Breast epithelium (tissue), 4 donors: ENCODE measurements at regions not wholly inside any gene's neighbourhood (a gene's known extent, or its start where the extent isn't known, plus 50 kb on each side); places are given as distances from the start of the nearest gene placed in this dataset.

Experiments used
- DNase-seq, 2 donors: peaks; one replicate each; pipeline ENCODE4 v3.0.0-alpha.2; 2019; ENCODE audit warnings: low spot score in 2 of 2
- H3K27ac ChIP-seq, 2 donors: fragments of 200-600 bp; sonication (generic) in 1 of 2; one replicate each; pipeline ENCODE4 v1.5.1; 2016 to 2019; ENCODE audit warnings: mild to moderate bottlenecking in 1 of 2
- H3K27me3 ChIP-seq, 2 donors: fragments of 200-600 bp; sonication (generic) in 1 of 2; one replicate each; pipeline versions ENCODE4 v1.5.1 to v1.6.0; 2017 to 2019; ENCODE audit warnings: control low read depth in 1 of 2, mild to moderate bottlenecking in 1 of 2
- H3K36me3 ChIP-seq: fragments of 200-600 bp; one replicate; pipeline ENCODE4 v1.5.1; 2019
- H3K4me1 ChIP-seq, 2 donors: fragments of 200-600 bp; sonication (generic); one replicate each; pipeline ENCODE4 v1.5.1; 2016 to 2019; ENCODE audit warnings: control low read depth in 1 of 2
- H3K4me3 ChIP-seq, 3 donors: fragments of 200-600 bp; sonication (generic); 1 replicate in 2 of 3; 2 replicates in 1 of 3; pipeline ENCODE4 v1.5.1; 2016 to 2019; ENCODE audit warnings: mild to moderate bottlenecking in 3 of 3, moderate library complexity in 2 of 3
- H3K9me3 ChIP-seq, 2 donors: fragments of 200-600 bp; sonication (generic) in 1 of 2; one replicate each; pipeline ENCODE4 v1.5.1; 2016 to 2019; ENCODE audit warnings: control low read depth in 1 of 2
- POLR2A ChIP-seq: fragments of 450-650 bp; IDR thresholded peaks from one replicate; pipeline ENCODE4 v1.6.1; 2016; ENCODE audit warnings: antibody characterized with exemption, mild to moderate bottlenecking, moderate library complexity
- POLR2AphosphoS5 ChIP-seq, 3 donors: sonication (generic); formaldehyde crosslinking; IDR thresholded peaks; one replicate each; pipeline ENCODE4 v1.6.1; 2017; ENCODE audit warnings: antibody characterized with exemption in 3 of 3
- intact Hi-C: fragments of 100-400 bp; cut with DNase I; formaldehyde crosslinking; loops from one replicate; pipeline ENCODE4 v1.15.1; 2023; ENCODE audit warnings: low total_unique reads
- TF ChIP-seq, protein P1 (sequence below), 3 donors: fragments of 450-650 bp; IDR thresholded peaks; one replicate each; pipeline ENCODE4 v1.5.1; 2016 to 2017; ENCODE audit warnings: antibody characterized with exemption in 3 of 3, mild to moderate bottlenecking in 3 of 3, moderate library complexity in 3 of 3

- no peaks in the 10 kb centered on the region for H3K4me1 ChIP-seq
- no peak overlapping the region for H3K27ac ChIP-seq
- no peaks in the 10 kb centered on the region for H3K36me3 ChIP-seq
- intact Hi-C loops, result no loop called here
- TF ChIP-seq POLR2A, result no peak
- TF ChIP-seq POLR2AphosphoS5 (IDR thresholded peaks at IDR 0.05), result no peak
- TF ChIP-seq, protein P1, sequence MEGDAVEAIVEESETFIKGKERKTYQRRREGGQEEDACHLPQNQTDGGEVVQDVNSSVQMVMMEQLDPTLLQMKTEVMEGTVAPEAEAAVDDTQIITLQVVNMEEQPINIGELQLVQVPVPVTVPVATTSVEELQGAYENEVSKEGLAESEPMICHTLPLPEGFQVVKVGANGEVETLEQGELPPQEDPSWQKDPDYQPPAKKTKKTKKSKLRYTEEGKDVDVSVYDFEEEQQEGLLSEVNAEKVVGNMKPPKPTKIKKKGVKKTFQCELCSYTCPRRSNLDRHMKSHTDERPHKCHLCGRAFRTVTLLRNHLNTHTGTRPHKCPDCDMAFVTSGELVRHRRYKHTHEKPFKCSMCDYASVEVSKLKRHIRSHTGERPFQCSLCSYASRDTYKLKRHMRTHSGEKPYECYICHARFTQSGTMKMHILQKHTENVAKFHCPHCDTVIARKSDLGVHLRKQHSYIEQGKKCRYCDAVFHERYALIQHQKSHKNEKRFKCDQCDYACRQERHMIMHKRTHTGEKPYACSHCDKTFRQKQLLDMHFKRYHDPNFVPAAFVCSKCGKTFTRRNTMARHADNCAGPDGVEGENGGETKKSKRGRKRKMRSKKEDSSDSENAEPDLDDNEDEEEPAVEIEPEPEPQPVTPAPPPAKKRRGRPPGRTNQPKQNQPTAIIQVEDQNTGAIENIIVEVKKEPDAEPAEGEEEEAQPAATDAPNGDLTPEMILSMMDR (IDR thresholded peaks at IDR 0.05), result no peak
- no peak overlapping the region for H3K4me3 ChIP-seq
- peaks cover 11 to 42% of the 10 kb centered on the region in 2 donors for H3K9me3 ChIP-seq
- H3K27me3 ChIP-seq, result no peaks in the 10 kb centered on the region
- DNase-seq, result no peak
These were observed 54.7 kb upstream of the ZRANB2 start for GRCh38 chr1:71135571-71135970.
